HG02798 (cell line): ENCODE measurements at regions not wholly inside any gene's neighbourhood (a gene's known extent, or its start where the extent isn't known, plus 50 kb on each side); places are given as distances from the start of the nearest gene placed in this dataset.
"Not testable (repeated sequence)": the region's sequence is repeated elsewhere in the genome, so short reads cannot be mapped to it uniquely, and the experiment has no call there.

Experiments
- ATAC-seq: cut with Tn5 transposase; IDR thresholded peaks from one replicate; pipeline ENCODE4 v1.9.1; 2021; ENCODE audit warnings: mild to moderate bottlenecking; ENCODE audit not compliant: unreplicated experiment, poor library complexity

GRCh38 chr11:67878666-67879065, 125.2 kb downstream of the UNC93B1 start:
- not testable (repeated sequence) for ATAC-seq

GRCh38 chr11:67877316-67877715, 126.6 kb downstream of the UNC93B1 start:
- not testable (repeated sequence) for ATAC-seq

GRCh38 chr11:67873223-67873622, 130.7 kb downstream of the UNC93B1 start:
- ATAC-seq, result not testable (repeated sequence)

- not testable (repeated sequence) for ATAC-seq
Observed at GRCh38 chr11:67871168-67871567, 132.7 kb downstream of the UNC93B1 start.

GRCh38 chr11:67862896-67863295, 141.0 kb downstream of the UNC93B1 start:
- ATAC-seq, result not testable (repeated sequence)

- ATAC-seq, result not testable (repeated sequence)
Observed at GRCh38 chr11:67859513-67860161, 144.3 kb downstream of the UNC93B1 start.

- not testable (repeated sequence) for ATAC-seq
Observed at GRCh38 chr11:67850747-67851146, 153.2 kb downstream of the UNC93B1 start.

GRCh38 chr11:67849766-67850165, 154.1 kb downstream of the UNC93B1 start:
- not testable (repeated sequence) for ATAC-seq

GRCh38 chr11:67847896-67848875, 155.7 kb downstream of the UNC93B1 start:
- not testable (repeated sequence) for ATAC-seq

- ATAC-seq, result not testable (repeated sequence)
Observed at GRCh38 chr11:67846303-67846702, 157.6 kb downstream of the UNC93B1 start.

GRCh38 chr11:67845296-67845695, 158.6 kb downstream of the UNC93B1 start:
- ATAC-seq, result not testable (repeated sequence)

GRCh38 chr11:67840599-67840998, 163.3 kb downstream of the UNC93B1 start:
- ATAC-seq, result not testable (repeated sequence)

- not testable (repeated sequence) for ATAC-seq
Observed at GRCh38 chr11:67830152-67830551, 155.7 kb upstream of the ALDH3B2 start.

GRCh38 chr11:67826951-67827296, 152.5 kb upstream of the ALDH3B2 start:
- ATAC-seq, result not testable (repeated sequence)

- ATAC-seq, result not testable (repeated sequence)
Observed at GRCh38 chr11:67826028-67826950, 151.9 kb upstream of the ALDH3B2 start.

GRCh38 chr11:67824861-67825260, 150.4 kb upstream of the ALDH3B2 start:
- ATAC-seq, result not testable (repeated sequence)

- no peak for ATAC-seq
Observed at GRCh38 chr11:67820081-67820480, 145.7 kb upstream of the ALDH3B2 start.

GRCh38 chr11:67817558-67817957, 143.1 kb upstream of the ALDH3B2 start:
- not testable (repeated sequence) for ATAC-seq

- ATAC-seq, result not testable (repeated sequence)
Observed at GRCh38 chr11:67809301-67809700, 134.9 kb upstream of the ALDH3B2 start.

- not testable (repeated sequence) for ATAC-seq
Observed at GRCh38 chr11:67807896-67808295, 133.5 kb upstream of the ALDH3B2 start.
